HEK293T (cell line): ENCODE measurements at regions not wholly inside any gene's neighbourhood (a gene's known extent, or its start where the extent isn't known, plus 50 kb on each side); places are given as distances from the start of the nearest gene placed in this dataset.

ENCODE experiments used
- CTCF ChIA-PET: fragments of 350-600 bp; formaldehyde crosslinking; extraction: SDS; loops from one replicate; lab custom pipeline; 2021; ENCODE audit warnings: antibody characterized with exemption, inconsistent platforms; lab: Yijun Ruan, JAX
- POLR2A ChIA-PET: fragments of 350-600 bp; formaldehyde crosslinking; extraction: SDS; loops from one replicate; lab custom pipeline; 2020; ENCODE audit warnings: antibody characterized with exemption, inconsistent platforms; lab: Yijun Ruan, JAX
- DNase-seq: peaks from one replicate; pipeline ENCODE4 v3.0.0; 2012; ENCODE audit warnings: mixed read lengths; ENCODE audit errors: extremely low spot score
- ARNT ChIP-seq: fragments of 450-650 bp; IDR thresholded peaks from 2 replicates; pipeline ENCODE4 v1.6.1; 2017; ENCODE audit warnings: mild to moderate bottlenecking
- BHLHE40 ChIP-seq: fragments of 450-650 bp; IDR thresholded peaks from 2 replicates; pipeline ENCODE4 v1.6.1; 2016; ENCODE audit warnings: mild to moderate bottlenecking, moderate library complexity, borderline replicate concordance
- CTBP1 ChIP-seq: fragments of 450-650 bp; IDR thresholded peaks from 2 replicates; pipeline ENCODE4 v1.6.1; 2016; ENCODE audit warnings: borderline replicate concordance
- ELF4 ChIP-seq: fragments of 450-650 bp; IDR thresholded peaks from 2 replicates; pipeline ENCODE4 v1.6.1; 2017; ENCODE audit warnings: antibody characterized with exemption
- FOXA1 ChIP-seq: fragments of 450-650 bp; IDR thresholded peaks from 2 replicates; pipeline ENCODE4 v1.6.1; 2016; ENCODE audit warnings: mild to moderate bottlenecking
- FOXK2 ChIP-seq: fragments of 450-650 bp; IDR thresholded peaks from 2 replicates; pipeline ENCODE4 v1.6.1; 2016; ENCODE audit warnings: mild to moderate bottlenecking
- FOXM1 ChIP-seq: fragments of 450-650 bp; IDR thresholded peaks from 2 replicates; pipeline ENCODE4 v1.6.1; 2017; ENCODE audit warnings: mild to moderate bottlenecking, borderline replicate concordance
- HDGF ChIP-seq: fragments of 450-650 bp; IDR thresholded peaks from 2 replicates; pipeline ENCODE4 v1.6.1; 2017; ENCODE audit warnings: antibody characterized with exemption, borderline replicate concordance
- L3MBTL2 ChIP-seq: fragments of 450-650 bp; conservative IDR thresholded peaks from 2 replicates; pipeline ENCODE4 v1.6.1; 2016; ENCODE audit warnings: mild to moderate bottlenecking
- LEF1 ChIP-seq: fragments of 450-650 bp; IDR thresholded peaks from 2 replicates; pipeline ENCODE4 v1.6.1; 2017; ENCODE audit warnings: mild to moderate bottlenecking, borderline replicate concordance
- NFRKB ChIP-seq: fragments of 450-650 bp; IDR thresholded peaks from 2 replicates; pipeline ENCODE4 v1.6.1; 2016; ENCODE audit warnings: mild to moderate bottlenecking, moderate library complexity
- SP1 ChIP-seq: fragments of 450-650 bp; IDR thresholded peaks from 2 replicates; pipeline ENCODE4 v1.6.1; 2017
- SUZ12 ChIP-seq: fragments of 450-650 bp; IDR thresholded peaks from 2 replicates; pipeline ENCODE4 v1.6.1; 2016; ENCODE audit warnings: mild to moderate bottlenecking
- TARDBP ChIP-seq: fragments of 450-650 bp; IDR thresholded peaks from 2 replicates; pipeline ENCODE4 v1.6.1; 2016
- ZNF384 ChIP-seq: fragments of 450-650 bp; IDR thresholded peaks from 2 replicates; pipeline ENCODE4 v1.6.1; 2016
- TF ChIP-seq, protein P1 (sequence below): fragments of 450-650 bp; IDR thresholded peaks from 2 replicates; pipeline ENCODE4 v1.6.1; 2016

DNA sequence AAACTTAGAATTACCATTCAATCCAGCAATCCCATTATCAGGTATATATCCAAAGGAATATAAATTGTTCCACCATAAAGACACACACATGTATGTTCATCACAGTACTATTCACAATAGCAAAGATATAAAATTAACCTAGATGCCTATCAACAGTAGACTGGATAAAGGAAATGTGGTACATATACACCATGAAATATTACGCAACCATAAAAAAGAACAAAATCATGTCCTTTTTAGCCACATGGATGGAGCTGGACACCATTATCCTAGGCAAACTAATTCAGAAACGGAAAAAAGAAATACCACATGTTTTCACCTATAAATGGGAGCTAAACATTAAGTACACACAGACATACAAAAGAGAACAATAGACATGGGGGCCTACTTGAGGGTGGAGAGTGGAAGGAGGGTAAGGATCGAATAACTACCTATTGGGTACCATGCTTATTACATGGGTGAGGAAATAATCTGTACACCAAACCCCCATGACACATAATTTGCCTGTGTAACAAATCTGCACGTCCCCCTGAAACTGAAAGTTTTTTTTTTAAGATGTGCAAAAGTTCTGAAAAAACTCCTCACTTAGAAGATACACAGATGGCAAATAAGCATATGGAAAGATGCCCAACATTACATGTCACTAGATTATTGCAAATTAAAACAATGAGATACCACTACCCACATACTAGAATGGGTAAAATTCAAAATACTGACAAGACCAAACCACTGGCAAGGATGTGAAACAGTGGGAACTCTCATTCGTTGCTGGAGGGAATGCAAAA lies 313.0 kb upstream of the CD180 start:
- no peak for TF ChIP-seq FOXM1
- no peak for TF ChIP-seq ARNT
- no peak for TF ChIP-seq FOXA1
- no peak for TF ChIP-seq ZNF384
- TF ChIP-seq ELF4, result no peak
- TF ChIP-seq SUZ12, result no peak
- TF ChIP-seq CTBP1, result no peak
- TF ChIP-seq L3MBTL2, result no peak
- TF ChIP-seq BHLHE40, result no peak
- no peak for TF ChIP-seq SP1
- no peak for TF ChIP-seq LEF1
- TF ChIP-seq TARDBP, result no peak
- no peak for TF ChIP-seq FOXK2
- no peak for TF ChIP-seq NFRKB
- TF ChIP-seq, protein P1, sequence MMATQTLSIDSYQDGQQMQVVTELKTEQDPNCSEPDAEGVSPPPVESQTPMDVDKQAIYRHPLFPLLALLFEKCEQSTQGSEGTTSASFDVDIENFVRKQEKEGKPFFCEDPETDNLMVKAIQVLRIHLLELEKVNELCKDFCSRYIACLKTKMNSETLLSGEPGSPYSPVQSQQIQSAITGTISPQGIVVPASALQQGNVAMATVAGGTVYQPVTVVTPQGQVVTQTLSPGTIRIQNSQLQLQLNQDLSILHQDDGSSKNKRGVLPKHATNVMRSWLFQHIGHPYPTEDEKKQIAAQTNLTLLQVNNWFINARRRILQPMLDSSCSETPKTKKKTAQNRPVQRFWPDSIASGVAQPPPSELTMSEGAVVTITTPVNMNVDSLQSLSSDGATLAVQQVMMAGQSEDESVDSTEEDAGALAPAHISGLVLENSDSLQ, result no peak
- TF ChIP-seq HDGF, result no peak
- ChIA-PET POLR2A (no interaction called here), CTCF (no interaction called here)
- no peak for DNase-seq

- ChIA-PET CTCF (interaction anchor here (0.7 kb wide), 1 partner anchor 8 kb away, joined by 5 read pairs; no protein-coding TSS in a partner anchor), POLR2A (no interaction called here)
- DNase-seq, result no peak
- no peak for TF ChIP-seq FOXA1
Observed at GRCh38 chr5:67506241-67506640, 309.6 kb upstream of the CD180 start.

DNA sequence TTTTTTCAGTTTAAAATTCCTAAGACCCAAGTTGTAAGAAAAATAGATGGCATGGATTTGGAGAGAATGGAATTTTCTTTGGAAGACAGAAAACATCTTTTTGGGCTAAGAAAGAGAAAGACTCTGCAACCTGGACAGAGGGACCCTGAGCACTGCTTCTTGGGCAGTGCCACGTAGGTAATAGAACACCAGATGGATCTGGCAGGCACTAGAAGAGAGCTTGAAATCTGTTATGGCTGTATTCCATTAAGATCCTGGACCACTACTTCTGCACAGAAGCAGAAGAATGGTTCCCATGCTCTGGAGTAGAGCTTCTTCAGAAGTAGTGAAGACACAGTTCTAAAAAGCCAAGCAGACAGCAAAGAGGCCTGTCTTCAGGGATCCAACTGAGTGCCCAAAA lies 306.4 kb upstream of the CD180 start:
- ChIA-PET POLR2A (interaction anchor here (0.6 kb wide), 1 partner anchor 240 kb away, joined by 4 read pairs; no protein-coding TSS in a partner anchor), CTCF (interaction anchor here (0.6 kb wide), 1 partner anchor 1718 kb away, joined by 3 read pairs; no protein-coding TSS in a partner anchor)
- DNase-seq, result no peak
- TF ChIP-seq HDGF (no peak), LEF1 (no peak), ZNF384 (no peak), ARNT (no peak), NFRKB (no peak), CTBP1 (no peak), L3MBTL2 (no peak)

DNA sequence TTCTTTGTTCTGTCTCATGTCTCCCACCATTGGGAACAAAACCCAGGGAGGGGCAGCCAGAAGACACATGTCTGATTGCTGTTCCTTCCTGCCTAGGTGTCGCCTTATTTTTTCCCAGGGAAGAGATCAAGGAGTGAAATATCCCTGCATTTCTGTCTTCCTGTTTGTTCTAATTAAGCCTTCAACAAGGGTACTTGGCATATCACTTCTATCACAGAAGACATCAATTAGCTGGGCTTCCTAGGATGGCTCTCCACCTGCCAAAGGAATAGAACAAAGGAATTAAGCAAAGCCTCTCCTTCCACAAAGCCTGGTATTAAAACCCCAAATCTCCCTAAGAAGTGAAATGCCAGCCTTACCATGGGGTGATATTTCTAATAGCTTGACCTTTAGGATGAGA lies 299.5 kb upstream of the CD180 start:
- POLR2A ChIA-PET, result no interaction called here
- DNase-seq, result no peak
- TF ChIP-seq ARNT (no peak), NFRKB (no peak), FOXA1 (no peak), LEF1 (no peak)
- TF ChIP-seq, protein P1, result no peak
- CTCF ChIA-PET, result no interaction called here

GRCh38 chr5:67495072-67495471 lies 298.5 kb upstream of the CD180 start:
- POLR2A ChIA-PET, result no interaction called here
- CTCF ChIA-PET, result no interaction called here
- no peak for TF ChIP-seq L3MBTL2
- TF ChIP-seq FOXK2, result no peak
- no peak for TF ChIP-seq LEF1
- TF ChIP-seq, protein P1, result no peak
- no peak for TF ChIP-seq SUZ12
- no peak for TF ChIP-seq ELF4
- no peak for TF ChIP-seq SP1
- TF ChIP-seq NFRKB, result no peak

DNA sequence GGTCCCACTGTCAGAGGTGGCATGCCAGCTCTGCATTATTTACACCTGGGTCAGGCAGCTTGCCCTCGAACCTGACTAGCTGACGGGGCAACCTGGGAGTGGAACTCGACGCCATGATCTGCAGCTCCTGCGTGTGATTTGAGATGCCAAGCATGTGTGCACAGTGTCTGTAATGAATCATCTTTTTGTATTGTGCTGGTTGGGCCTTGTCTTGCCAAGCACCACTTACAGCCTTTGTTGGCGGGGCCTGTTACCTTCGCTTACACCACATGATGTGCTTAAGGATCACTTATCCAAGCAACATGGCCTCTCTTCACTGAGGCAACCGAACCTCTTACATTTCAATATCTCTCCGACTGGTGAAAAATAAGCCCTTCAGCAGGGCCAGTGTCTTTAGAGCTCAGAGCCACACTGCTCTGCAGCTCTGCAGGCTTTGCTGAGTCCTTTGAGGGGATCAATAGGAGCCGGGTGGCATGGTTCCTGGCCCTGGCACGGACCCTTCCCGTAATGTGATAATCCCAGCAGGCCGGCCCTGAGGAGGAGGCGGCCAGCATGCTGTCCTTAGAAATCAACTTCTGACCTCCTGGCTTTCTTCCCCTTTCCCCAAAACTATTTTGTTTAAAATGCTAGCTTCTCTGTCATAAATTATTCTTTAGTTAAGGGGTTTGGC lies 297.7 kb upstream of the CD180 start:
- DNase-seq, result no peak
- POLR2A ChIA-PET, result no interaction called here
- TF ChIP-seq, protein P1, result no peak
- TF ChIP-seq FOXK2, result no peak
- no peak for TF ChIP-seq NFRKB
- TF ChIP-seq FOXM1, result no peak
- TF ChIP-seq ARNT, result no peak
- TF ChIP-seq LEF1, result no peak
- no peak for TF ChIP-seq BHLHE40
- no peak for TF ChIP-seq SUZ12
- no peak for TF ChIP-seq ELF4
- CTCF ChIA-PET, result no interaction called here

More at GRCh38 chr5:67495072-67495471, 298.5 kb upstream of the CD180 start:
- no peak for DNase-seq
